Gastrocnemius medialis (tissue), 4 donors: ENCODE measurements at regions not wholly inside any gene's neighbourhood (a gene's known extent, or its start where the extent isn't known, plus 50 kb on each side); places are given as distances from the start of the nearest gene placed in this dataset.

ENCODE experiments used
- ATAC-seq, 2 donors: fragments of 150-250 bp; one replicate each; pipeline ENCODE4 v1.9.1; 2016
- DNase-seq, 2 donors: peaks; one replicate each; pipeline ENCODE4 v3.0.0-alpha.2; 2019
- H3K27ac ChIP-seq, 4 donors: fragments of 200-600 bp; sonication (generic); 1 replicate in 1 of 4; 2 replicates in 3 of 4; pipeline ENCODE4 v1.5.1; 2016 to 2018; ENCODE audit warnings: mild to moderate bottlenecking in 2 of 4, moderate library complexity in 1 of 4
- H3K27me3 ChIP-seq, 3 donors: fragments of 200-600 bp; sonication (generic) in 2 of 3; 1 replicate in 1 of 3; 2 replicates in 2 of 3; pipeline versions ENCODE4 v1.5.1 to v1.6.0; 2016 to 2019; ENCODE audit warnings: mild to moderate bottlenecking in 1 of 3, moderate library complexity in 1 of 3
- H3K36me3 ChIP-seq, 2 donors: fragments of 200-600 bp; sonication (generic) in 1 of 2; one replicate each; pipeline ENCODE4 v1.5.1; 2017 to 2018
- H3K4me1 ChIP-seq, 2 donors: fragments of 200-600 bp; sonication (generic) in 1 of 2; one replicate each; pipeline ENCODE4 v1.5.1; 2016 to 2017; ENCODE audit warnings: mild to moderate bottlenecking in 2 of 2
- H3K4me3 ChIP-seq, 4 donors: fragments of 200-600 bp; sonication (generic) in 3 of 4; 1 replicate in 1 of 4; 2 replicates in 3 of 4; pipeline ENCODE4 v1.5.1; 2016 to 2019; ENCODE audit warnings: mild to moderate bottlenecking in 2 of 4
- H3K9me3 ChIP-seq, 3 donors: fragments of 200-600 bp; sonication (generic) in 2 of 3; 1 replicate in 1 of 3; 2 replicates in 2 of 3; pipeline ENCODE4 v1.5.1; 2016 to 2019
- CTCF ChIP-seq, 5 experiments: fragments of 450-650 bp in 3 of 5; fragments of 200-600 bp in 2 of 5; sonication (generic) in 2 of 5; IDR thresholded peaks in 4 of 5; conservative IDR thresholded peaks in 1 of 5; 1 replicate in 4 of 5; 2 replicates in 1 of 5; pipeline ENCODE4 v1.5.1; 2016 to 2019; ENCODE audit warnings: antibody characterized with exemption in 5 of 5, mild to moderate bottlenecking in 3 of 5, moderate library complexity in 3 of 5
- POLR2A ChIP-seq, 2 donors: fragments of 450-650 bp; IDR thresholded peaks; one replicate each; pipeline ENCODE4 v1.6.1; 2017; ENCODE audit warnings: antibody characterized with exemption in 2 of 2, mild to moderate bottlenecking in 2 of 2, moderate library complexity in 2 of 2
- in situ Hi-C, 4 donors: fragments of 200-750 bp; cut with MboI; loops; one replicate each; pipeline versions ENCODE4 v1.15.0 to v1.8.0; 2017; ENCODE audit warnings: low sequenced_read_pairs in 4 of 4
- intact Hi-C: fragments of 100-400 bp; cut with DNase I; formaldehyde crosslinking; loops from one replicate; pipeline ENCODE4 v1.15.1; 2023; ENCODE audit warnings: low total_unique reads

GRCh38 chr13:103537616-103538015, 471.4 kb upstream of the SLC10A2 start:
- Histone ChIP-seq H3K4me3 (no peak overlapping the region), H3K27ac (no peak overlapping the region), H3K36me3 (no peaks in the 10 kb centered on the region), H3K4me1 (no peaks in the 10 kb centered on the region), H3K27me3 (no peaks in the 10 kb centered on the region), H3K9me3 (no peaks in the 10 kb centered on the region)
- DNase-seq (no peak), ATAC-seq (no peak)
- in situ Hi-C loops (no loop called here), intact Hi-C loops (no loop called here)
- no peak for TF ChIP-seq CTCF (IDR thresholded peaks at IDR 0.05 in 4 of 5, conservative IDR thresholded peaks at IDR 0.05 in 1 of 5)
- no peak for TF ChIP-seq POLR2A (IDR thresholded peaks at IDR 0.05)

GRCh38 chr13:103531278-103531677, 465.1 kb upstream of the SLC10A2 start:
- Histone ChIP-seq H3K4me3 (no peak overlapping the region), H3K9me3 (no peaks in the 10 kb centered on the region), H3K27me3 (no peaks in the 10 kb centered on the region), H3K4me1 (no peaks in the 10 kb centered on the region), H3K27ac (no peak overlapping the region), H3K36me3 (no peaks in the 10 kb centered on the region)
- DNase-seq: no peak
- in situ Hi-C loops (no loop called here), intact Hi-C loops (no loop called here)
- no peak for ATAC-seq
- TF ChIP-seq CTCF (IDR thresholded peaks at IDR 0.05 in 4 of 5, conservative IDR thresholded peaks at IDR 0.05 in 1 of 5) (no peak), POLR2A (IDR thresholded peaks at IDR 0.05) (no peak)

- no peak for DNase-seq
- H3K4me1 ChIP-seq: no peaks in the 10 kb centered on the region
- no peaks in the 10 kb centered on the region for H3K27me3 ChIP-seq
- no peak overlapping the region for H3K4me3 ChIP-seq
- intact Hi-C loops (no loop called here), in situ Hi-C loops (no loop called here)
- TF ChIP-seq CTCF (IDR thresholded peaks at IDR 0.05 in 4 of 5, conservative IDR thresholded peaks at IDR 0.05 in 1 of 5) (no peak), POLR2A (IDR thresholded peaks at IDR 0.05) (no peak)
- no peak overlapping the region for H3K27ac ChIP-seq
- H3K9me3 ChIP-seq: no peaks in the 10 kb centered on the region
- no peaks in the 10 kb centered on the region for H3K36me3 ChIP-seq
- ATAC-seq: no peak
These were observed 462.2 kb upstream of the SLC10A2 start for GRCh38 chr13:103528437-103528836.

GRCh38 chr13:103525530-103525929, 459.3 kb upstream of the SLC10A2 start:
- no peak for TF ChIP-seq POLR2A (IDR thresholded peaks at IDR 0.05)
- no peak overlapping the region for H3K4me3 ChIP-seq
- ATAC-seq (no peak), DNase-seq (no peak)
- H3K27ac ChIP-seq: no peak overlapping the region
- in situ Hi-C loops: no loop called here
- H3K27me3 ChIP-seq: no peaks in the 10 kb centered on the region
- H3K36me3 ChIP-seq: no peaks in the 10 kb centered on the region
- H3K9me3 ChIP-seq: no peaks in the 10 kb centered on the region
- H3K4me1 ChIP-seq: no peaks in the 10 kb centered on the region
- intact Hi-C loops: no loop called here

- H3K27me3 ChIP-seq: no peaks in the 10 kb centered on the region
- no peak for ATAC-seq
- intact Hi-C loops (no loop called here), in situ Hi-C loops (no loop called here)
- H3K27ac ChIP-seq: no peak overlapping the region
- DNase-seq: no peak
- H3K36me3 ChIP-seq: no peaks in the 10 kb centered on the region
- no peak overlapping the region for H3K4me3 ChIP-seq
- no peaks in the 10 kb centered on the region for H3K9me3 ChIP-seq
- H3K4me1 ChIP-seq: no peaks in the 10 kb centered on the region
- TF ChIP-seq CTCF (IDR thresholded peaks at IDR 0.05 in 4 of 5, conservative IDR thresholded peaks at IDR 0.05 in 1 of 5) (no peak), POLR2A (IDR thresholded peaks at IDR 0.05) (no peak)
These were observed 457.6 kb upstream of the SLC10A2 start for GRCh38 chr13:103523858-103524257.
